ENCODE measurements at regions not wholly inside any gene's neighbourhood (a gene's known extent, or its start where the extent isn't known, plus 50 kb on each side); places are given as distances from the start of the nearest gene placed in this dataset.

DNA sequence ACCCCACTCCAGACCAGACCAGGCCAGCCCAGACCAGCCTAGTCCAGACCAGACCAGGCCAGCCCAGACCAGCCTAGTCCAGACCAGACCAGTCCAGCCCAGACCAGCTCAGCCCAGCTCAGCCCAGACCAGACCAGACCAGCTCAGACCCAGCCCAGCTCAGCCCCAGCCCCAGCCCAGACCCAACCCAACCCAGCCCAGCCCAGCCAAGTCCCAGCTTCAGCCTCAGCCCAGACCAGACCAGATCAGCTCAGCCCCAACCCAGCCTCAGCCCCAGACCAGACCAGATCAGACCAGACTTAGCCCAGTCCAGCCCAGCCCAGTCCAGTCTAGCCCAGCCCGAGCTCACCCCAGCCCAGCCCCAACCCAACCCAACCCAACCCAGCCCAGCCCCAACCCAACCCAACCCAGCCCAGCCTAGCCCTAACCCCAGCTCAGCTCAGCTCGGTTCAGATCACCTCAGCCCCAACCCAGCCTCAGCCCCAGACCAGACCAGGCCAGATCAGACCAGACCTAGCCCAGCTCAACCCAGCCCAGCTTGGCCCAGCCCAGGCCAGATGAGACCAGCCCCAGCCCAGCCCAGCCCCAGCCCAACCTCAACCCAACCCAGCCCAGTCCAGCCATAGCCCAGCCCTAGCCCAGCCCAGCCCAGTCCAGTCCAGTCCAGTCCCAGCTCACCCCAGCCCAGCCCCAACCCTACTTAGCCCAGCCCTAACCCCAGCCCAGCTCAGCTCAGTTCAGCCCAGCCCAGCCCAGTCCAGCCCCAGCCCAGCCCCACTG lies 204.7 kb downstream of the BCL11B start:
- DNase-seq: no peak
- peaks cover 27% of the 10 kb centered on the region for H3K9me3 Mint-ChIP-seq
- H3K4me1 Mint-ChIP-seq: no peaks in the 10 kb centered on the region
- no peak overlapping the region for H3K27ac Mint-ChIP-seq
- no peaks in the 10 kb centered on the region for H3K36me3 Mint-ChIP-seq (ENCODE audit: low read depth)
- H3K27me3 Mint-ChIP-seq (ENCODE audit: low read depth, poor library complexity): peaks cover 12% of the 10 kb centered on the region
- H3K4me3 Mint-ChIP-seq: no peak overlapping the region
- TF ChIP-seq, protein P1, sequence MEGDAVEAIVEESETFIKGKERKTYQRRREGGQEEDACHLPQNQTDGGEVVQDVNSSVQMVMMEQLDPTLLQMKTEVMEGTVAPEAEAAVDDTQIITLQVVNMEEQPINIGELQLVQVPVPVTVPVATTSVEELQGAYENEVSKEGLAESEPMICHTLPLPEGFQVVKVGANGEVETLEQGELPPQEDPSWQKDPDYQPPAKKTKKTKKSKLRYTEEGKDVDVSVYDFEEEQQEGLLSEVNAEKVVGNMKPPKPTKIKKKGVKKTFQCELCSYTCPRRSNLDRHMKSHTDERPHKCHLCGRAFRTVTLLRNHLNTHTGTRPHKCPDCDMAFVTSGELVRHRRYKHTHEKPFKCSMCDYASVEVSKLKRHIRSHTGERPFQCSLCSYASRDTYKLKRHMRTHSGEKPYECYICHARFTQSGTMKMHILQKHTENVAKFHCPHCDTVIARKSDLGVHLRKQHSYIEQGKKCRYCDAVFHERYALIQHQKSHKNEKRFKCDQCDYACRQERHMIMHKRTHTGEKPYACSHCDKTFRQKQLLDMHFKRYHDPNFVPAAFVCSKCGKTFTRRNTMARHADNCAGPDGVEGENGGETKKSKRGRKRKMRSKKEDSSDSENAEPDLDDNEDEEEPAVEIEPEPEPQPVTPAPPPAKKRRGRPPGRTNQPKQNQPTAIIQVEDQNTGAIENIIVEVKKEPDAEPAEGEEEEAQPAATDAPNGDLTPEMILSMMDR (IDR thresholded peaks at IDR 0.05): no peak

DNA sequence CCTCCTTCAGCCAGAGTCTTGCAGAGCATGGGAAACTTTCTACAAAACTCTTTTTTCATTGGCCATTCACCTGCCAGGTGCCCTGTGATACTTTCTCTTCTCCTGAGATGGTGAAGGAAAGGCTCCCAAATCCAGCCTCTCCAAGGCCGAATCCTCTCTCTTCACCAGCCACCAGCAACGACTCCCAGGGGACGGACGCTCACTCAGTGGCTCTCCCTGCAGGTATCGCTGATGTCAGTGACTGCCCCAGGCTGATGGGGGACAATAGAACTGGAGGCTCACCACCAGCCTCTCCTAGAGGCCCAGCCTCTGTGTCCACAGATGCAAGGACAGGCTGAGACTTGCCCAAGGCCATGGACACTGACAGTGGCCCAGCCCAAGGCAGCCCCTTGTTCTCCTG lies 204.1 kb downstream of the BCL11B start:
- TF ChIP-seq, protein P1 (IDR thresholded peaks at IDR 0.05): no peak
- no peak overlapping the region for H3K27ac Mint-ChIP-seq
- no peak for DNase-seq
- H3K9me3 Mint-ChIP-seq: peaks cover 27% of the 10 kb centered on the region
- H3K36me3 Mint-ChIP-seq (ENCODE audit: low read depth): no peaks in the 10 kb centered on the region
- H3K4me1 Mint-ChIP-seq: no peaks in the 10 kb centered on the region
- H3K4me3 Mint-ChIP-seq: no peak overlapping the region
- peaks cover 10% of the 10 kb centered on the region for H3K27me3 Mint-ChIP-seq (ENCODE audit: low read depth, poor library complexity)

DNA sequence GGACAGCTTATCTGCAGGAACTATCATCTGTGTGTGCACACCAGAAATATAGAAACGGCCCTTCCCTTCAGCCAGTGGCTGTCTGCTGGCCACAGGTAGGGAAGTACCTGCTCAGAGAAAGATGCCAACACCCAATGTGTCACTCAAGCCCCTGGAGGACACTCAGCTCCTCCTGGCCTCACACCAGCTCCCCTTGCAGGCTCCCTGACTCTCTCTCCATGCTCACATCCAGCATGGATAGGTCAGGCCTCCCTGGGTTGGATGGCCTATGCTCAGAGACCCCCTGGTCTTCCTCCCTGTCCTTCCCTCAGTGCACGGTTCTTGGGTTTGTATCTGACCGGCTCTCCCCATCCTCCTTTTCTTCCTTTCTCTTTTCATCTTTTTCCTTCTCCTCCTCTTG lies 202.1 kb downstream of the BCL11B start:
- TF ChIP-seq, protein P1 (IDR thresholded peaks at IDR 0.05): no peak
- H3K4me3 Mint-ChIP-seq: no peak overlapping the region
- H3K27me3 Mint-ChIP-seq (ENCODE audit: low read depth, poor library complexity): peaks cover 10% of the 10 kb centered on the region
- H3K27ac Mint-ChIP-seq: no peak overlapping the region
- H3K36me3 Mint-ChIP-seq (ENCODE audit: low read depth): no peaks in the 10 kb centered on the region
- H3K4me1 Mint-ChIP-seq: no peaks in the 10 kb centered on the region
- H3K9me3 Mint-ChIP-seq: peaks cover 27% of the 10 kb centered on the region
- no peak for DNase-seq

DNA sequence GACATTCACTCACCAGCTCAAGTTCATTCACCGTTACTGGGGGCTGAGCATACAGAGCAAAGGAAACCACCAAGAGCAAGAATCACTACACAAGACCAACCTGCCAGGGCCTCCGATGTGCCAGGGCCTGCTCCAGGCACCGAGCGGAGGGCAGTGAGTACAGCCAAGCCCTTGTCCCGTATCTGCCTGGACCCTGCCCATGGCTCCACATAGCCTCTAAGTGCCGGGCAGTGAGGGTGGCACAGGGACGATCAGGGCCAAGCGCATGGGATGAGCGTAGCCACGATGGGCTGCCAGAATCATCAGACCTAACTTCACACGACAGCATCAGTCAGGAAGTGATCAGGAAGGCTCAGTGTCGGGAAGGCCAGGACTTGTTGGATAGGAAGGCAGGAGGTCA lies 199.6 kb downstream of the BCL11B start:
- no peaks in the 10 kb centered on the region for H3K36me3 Mint-ChIP-seq (ENCODE audit: low read depth)
- no peak overlapping the region for H3K4me3 Mint-ChIP-seq
- H3K4me1 Mint-ChIP-seq: no peaks in the 10 kb centered on the region
- peaks cover 27% of the 10 kb centered on the region for H3K9me3 Mint-ChIP-seq
- TF ChIP-seq, protein P1 (IDR thresholded peaks at IDR 0.05): no peak
- no peak for DNase-seq
- H3K27me3 Mint-ChIP-seq (ENCODE audit: low read depth, poor library complexity): peaks cover 14% of the 10 kb centered on the region
- no peak overlapping the region for H3K27ac Mint-ChIP-seq

DNA sequence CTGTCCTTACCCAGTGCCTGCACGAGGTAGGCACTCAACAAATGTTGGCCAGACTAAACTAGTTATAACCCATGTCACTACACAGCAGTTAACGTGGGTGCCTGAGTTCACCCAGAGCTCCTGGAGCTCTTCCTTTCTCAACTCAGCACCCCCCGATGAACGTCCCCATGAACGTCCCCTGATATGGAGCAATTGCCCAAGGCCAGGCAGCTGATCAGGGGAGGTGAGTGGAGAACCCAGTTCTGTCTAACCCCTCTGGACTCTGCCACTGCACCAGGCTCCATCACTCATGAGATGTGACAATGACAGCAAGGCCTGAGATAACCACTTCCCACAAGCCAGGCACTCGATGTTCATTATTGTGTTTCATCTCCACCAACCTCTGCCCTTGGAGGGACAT lies 199.0 kb downstream of the BCL11B start:
- peaks cover 23% of the 10 kb centered on the region for H3K9me3 Mint-ChIP-seq
- peaks cover 17% of the 10 kb centered on the region for H3K27me3 Mint-ChIP-seq (ENCODE audit: low read depth, poor library complexity)
- no peak overlapping the region for H3K4me3 Mint-ChIP-seq
- DNase-seq: no peak
- no peaks in the 10 kb centered on the region for H3K36me3 Mint-ChIP-seq (ENCODE audit: low read depth)
- no peak overlapping the region for H3K27ac Mint-ChIP-seq
- no peaks in the 10 kb centered on the region for H3K4me1 Mint-ChIP-seq
- TF ChIP-seq, protein P1 (IDR thresholded peaks at IDR 0.05): no peak

DNA sequence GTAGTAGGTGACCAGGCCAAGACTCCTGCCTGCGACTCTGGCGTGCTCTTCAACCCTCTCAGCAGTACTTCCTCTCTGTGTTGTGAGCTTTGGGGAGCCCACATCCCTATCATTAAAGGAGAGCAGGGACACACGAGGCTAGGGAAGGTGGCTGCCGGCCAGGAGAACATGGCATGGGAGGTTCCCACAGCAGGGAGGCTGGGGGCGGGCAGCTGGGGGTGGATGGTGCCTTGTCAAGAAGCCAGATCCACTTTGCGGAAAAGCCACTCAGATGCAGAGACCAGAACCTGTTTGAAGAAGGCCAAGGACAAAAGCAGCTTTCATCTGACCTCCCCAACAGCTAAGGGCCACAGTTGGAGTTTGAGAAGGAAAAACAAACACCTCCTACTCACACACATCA lies 198.6 kb downstream of the BCL11B start:
- peaks cover 18% of the 10 kb centered on the region for H3K27me3 Mint-ChIP-seq (ENCODE audit: low read depth, poor library complexity)
- TF ChIP-seq, protein P1 (IDR thresholded peaks at IDR 0.05): no peak
- no peak overlapping the region for H3K27ac Mint-ChIP-seq
- H3K9me3 Mint-ChIP-seq: peaks cover 23% of the 10 kb centered on the region
- no peak for DNase-seq
- H3K4me1 Mint-ChIP-seq: no peaks in the 10 kb centered on the region
- H3K36me3 Mint-ChIP-seq (ENCODE audit: low read depth): no peaks in the 10 kb centered on the region
- H3K4me3 Mint-ChIP-seq: no peak overlapping the region

Data from nephron progenitor cell (in vitro differentiated cells).